NT2/D1 (cell line): ENCODE measurements at regions not wholly inside any gene's neighbourhood (a gene's known extent, or its start where the extent isn't known, plus 50 kb on each side); places are given as distances from the start of the nearest gene placed in this dataset.

Experiments
- SUZ12 ChIP-seq: IDR thresholded peaks from 2 replicates; pipeline ENCODE4 v1.6.1; 2011; ENCODE audit not compliant: insufficient read length, insufficient read depth; ENCODE audit errors: extremely low read depth
- YY1 ChIP-seq: IDR thresholded peaks from 2 replicates; pipeline ENCODE4 v1.6.1; 2011; ENCODE audit not compliant: insufficient read length, insufficient read depth
- ZNF274 ChIP-seq: IDR thresholded peaks from 2 replicates; pipeline ENCODE4 v1.6.1; 2011; ENCODE audit warnings: mild to moderate bottlenecking, low read depth, low read length

- TF ChIP-seq ZNF274 (no peak), SUZ12 (no peak), YY1 (no peak)
These were observed 486.1 kb upstream of the IGFBP3 start for GRCh38 chr7:46407125-46407524.
